GM12874 (cell line): ENCODE measurements at regions not wholly inside any gene's neighbourhood (a gene's known extent, or its start where the extent isn't known, plus 50 kb on each side); places are given as distances from the start of the nearest gene placed in this dataset.

ENCODE experiments used
- TF ChIP-seq, protein P1 (sequence below): IDR thresholded peaks from 2 replicates; pipeline ENCODE4 v1.5.1; 2011; ENCODE audit warnings: low read depth, mild to moderate bottlenecking, control low read depth, low read length, moderate library complexity; ENCODE audit not compliant: insufficient read depth

- TF ChIP-seq, protein P1, sequence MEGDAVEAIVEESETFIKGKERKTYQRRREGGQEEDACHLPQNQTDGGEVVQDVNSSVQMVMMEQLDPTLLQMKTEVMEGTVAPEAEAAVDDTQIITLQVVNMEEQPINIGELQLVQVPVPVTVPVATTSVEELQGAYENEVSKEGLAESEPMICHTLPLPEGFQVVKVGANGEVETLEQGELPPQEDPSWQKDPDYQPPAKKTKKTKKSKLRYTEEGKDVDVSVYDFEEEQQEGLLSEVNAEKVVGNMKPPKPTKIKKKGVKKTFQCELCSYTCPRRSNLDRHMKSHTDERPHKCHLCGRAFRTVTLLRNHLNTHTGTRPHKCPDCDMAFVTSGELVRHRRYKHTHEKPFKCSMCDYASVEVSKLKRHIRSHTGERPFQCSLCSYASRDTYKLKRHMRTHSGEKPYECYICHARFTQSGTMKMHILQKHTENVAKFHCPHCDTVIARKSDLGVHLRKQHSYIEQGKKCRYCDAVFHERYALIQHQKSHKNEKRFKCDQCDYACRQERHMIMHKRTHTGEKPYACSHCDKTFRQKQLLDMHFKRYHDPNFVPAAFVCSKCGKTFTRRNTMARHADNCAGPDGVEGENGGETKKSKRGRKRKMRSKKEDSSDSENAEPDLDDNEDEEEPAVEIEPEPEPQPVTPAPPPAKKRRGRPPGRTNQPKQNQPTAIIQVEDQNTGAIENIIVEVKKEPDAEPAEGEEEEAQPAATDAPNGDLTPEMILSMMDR: no peak
Observed at GRCh38 chr21:25405984-25406383, 201.3 kb downstream of the MRPL39 start.

GRCh38 chr21:25402134-25402961 lies 204.9 kb downstream of the MRPL39 start:
- TF ChIP-seq, protein P1: no peak

DNA sequence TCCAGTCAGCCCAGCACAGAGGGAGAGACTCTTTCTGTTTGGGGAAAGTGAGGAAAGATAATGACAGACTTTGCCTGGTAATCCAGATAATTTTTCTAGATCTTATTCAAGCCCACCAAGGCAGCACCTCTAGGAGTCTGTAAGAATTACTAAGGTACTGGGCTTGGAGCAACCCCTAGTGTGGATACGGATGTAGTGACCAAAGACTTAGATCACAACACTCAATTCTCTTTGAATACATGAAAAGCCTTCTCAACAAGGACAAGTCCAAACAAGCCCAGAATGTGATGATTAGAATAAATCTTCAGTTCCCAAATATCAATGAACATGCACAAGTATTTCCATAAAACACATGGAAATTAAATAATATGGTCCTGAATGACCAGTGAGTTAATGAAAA lies 206.9 kb downstream of the MRPL39 start:
- TF ChIP-seq, protein P1: no peak

DNA sequence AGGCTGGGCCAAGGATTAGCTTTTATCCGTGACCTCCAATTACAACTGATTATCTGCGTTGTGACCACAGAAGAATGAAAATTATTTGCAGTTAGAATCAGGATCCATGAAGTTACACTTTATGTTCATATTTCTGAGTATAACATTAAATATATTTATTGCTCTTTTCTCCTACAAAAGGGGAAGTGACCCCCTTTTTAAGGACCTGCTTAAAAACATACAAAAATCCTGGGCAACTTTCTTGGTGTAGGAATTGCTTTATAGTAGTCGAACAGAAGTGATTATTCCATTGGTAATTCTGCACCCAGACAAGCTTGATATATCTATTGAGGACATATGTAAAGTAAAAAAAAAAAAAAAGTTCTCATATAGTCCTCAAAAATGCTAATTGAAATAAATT lies 208.7 kb downstream of the MRPL39 start:
- TF ChIP-seq, protein P1: no peak

DNA sequence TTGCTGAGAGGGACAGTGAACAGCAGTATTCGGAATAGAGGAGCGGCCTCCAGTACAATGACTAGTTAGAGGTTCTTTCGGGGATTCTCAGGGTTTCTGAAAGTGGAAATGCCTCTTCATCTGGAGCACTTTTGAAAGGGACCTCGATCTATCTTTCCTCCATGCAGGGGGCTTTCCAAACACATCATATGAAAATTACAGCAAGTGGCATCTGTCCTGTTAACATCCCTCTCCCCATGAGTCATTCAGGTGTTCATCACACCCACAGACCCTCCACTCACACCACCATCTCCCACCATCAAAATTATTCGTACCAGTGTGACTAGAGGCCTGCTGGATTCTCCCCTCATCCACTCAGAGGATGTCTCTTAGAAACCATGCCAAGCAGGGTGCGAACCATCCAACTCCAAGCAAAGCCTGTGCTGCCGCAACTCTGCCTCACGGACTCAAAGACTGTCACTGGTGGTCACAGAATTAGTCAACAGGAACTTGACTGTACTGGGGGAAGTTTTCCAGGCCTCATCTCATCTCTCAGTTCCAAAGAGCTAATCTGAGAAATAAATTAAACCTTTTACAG lies 211.1 kb downstream of the MRPL39 start:
- TF ChIP-seq, protein P1: no peak

- TF ChIP-seq, protein P1: no peak
Observed at GRCh38 chr21:25391777-25392176, 215.5 kb downstream of the MRPL39 start.

GRCh38 chr21:25390701-25391100 lies 216.6 kb downstream of the MRPL39 start:
- TF ChIP-seq, protein P1: no peak
